OCI-LY7 (cell line): ENCODE measurements at regions not wholly inside any gene's neighbourhood (a gene's known extent, or its start where the extent isn't known, plus 50 kb on each side); places are given as distances from the start of the nearest gene placed in this dataset.

Experiments
- BruUV-seq: library from RNA; stranded (reverse); fragments of 400-500 nt; replicated peaks from 2 replicates; lab custom pipeline; 2021; lab: Mats Ljungman, UMichigan
- CTCF ChIA-PET: fragments of 300-600 bp; sonication (Branson Sonifier 250); formaldehyde crosslinking; loops from one replicate; lab custom pipeline; 2022; ENCODE audit warnings: antibody characterized with exemption; ENCODE audit not compliant: unreplicated experiment; lab: Charles Lee
- POLR2A ChIA-PET: fragments of 300-600 bp; sonication (Branson Sonifier 250); formaldehyde crosslinking; loops from one replicate; lab custom pipeline; 2022; ENCODE audit warnings: antibody characterized with exemption; lab: Charles Lee
- DNase-seq: peaks from one replicate; pipeline ENCODE4 v3.0.0-alpha.2; 2015; ENCODE audit warnings: low spot score
- H2AFZ ChIP-seq: fragments of 200-600 bp; sonication (generic), shearing (Covaris generic); 2 replicates; pipeline ENCODE4 v1.6.1; 2014; ENCODE audit warnings: mild to moderate bottlenecking, antibody characterized with exemption, low read length, moderate library complexity
- H3K27ac ChIP-seq: fragments of 200-600 bp; sonication (generic); 2 replicates; pipeline ENCODE4 v1.5.1; 2014; ENCODE audit warnings: mixed run types, low read depth, mild to moderate bottlenecking, moderate library complexity, low read length, inconsistent platforms; ENCODE audit not compliant: poor library complexity, severe bottlenecking
- H3K36me3 ChIP-seq: fragments of 200-600 bp; sonication (generic); 2 replicates; pipeline ENCODE4 v1.6.1; 2014; ENCODE audit warnings: mild to moderate bottlenecking, antibody characterized with exemption, low read length, moderate library complexity, mixed read lengths; ENCODE audit not compliant: insufficient read depth
- H3K4me1 ChIP-seq: fragments of 200-600 bp; sonication (generic); 2 replicates; pipeline ENCODE4 v1.5.1; 2014; ENCODE audit warnings: mild to moderate bottlenecking, low read length; ENCODE audit not compliant: insufficient read depth, poor library complexity, severe bottlenecking
- H3K4me2 ChIP-seq: fragments of 200-600 bp; sonication (generic); 2 replicates; pipeline ENCODE4 v1.6.1; 2014; ENCODE audit warnings: mild to moderate bottlenecking, low read length
- H3K4me3 ChIP-seq: fragments of 200-600 bp; sonication (generic); 2 replicates; pipeline ENCODE4 v1.5.1; 2014; ENCODE audit warnings: mild to moderate bottlenecking, low read depth, low read length; ENCODE audit not compliant: poor library complexity, severe bottlenecking
- H3K79me2 ChIP-seq: fragments of 200-600 bp; sonication (generic); 2 replicates; pipeline ENCODE4 v1.6.1; 2016; ENCODE audit warnings: low read depth, mild to moderate bottlenecking, low read length, moderate library complexity, mixed read lengths; ENCODE audit not compliant: insufficient read depth
- H3K9me2 ChIP-seq: fragments of 200-600 bp; sonication (generic); 2 replicates; pipeline ENCODE4 v1.6.1; 2016; ENCODE audit warnings: mild to moderate bottlenecking, low read length, mixed read lengths; ENCODE audit not compliant: insufficient read depth
- H3K9me3 ChIP-seq: fragments of 200-600 bp; sonication (generic); 2 replicates; pipeline ENCODE4 v1.6.1; 2014; ENCODE audit warnings: mild to moderate bottlenecking, mixed run types, low read length, mixed read lengths
- H4K20me1 ChIP-seq: fragments of 200-600 bp; sonication (generic); 2 replicates; pipeline ENCODE4 v1.6.1; 2014; ENCODE audit warnings: mild to moderate bottlenecking, antibody characterized with exemption, low read length, moderate library complexity, mixed read lengths; ENCODE audit not compliant: insufficient read depth
- EZH2phosphoT487 ChIP-seq: fragments of 200-600 bp; sonication (generic); IDR thresholded peaks from 2 replicates; pipeline ENCODE4 v1.6.1; 2018; ENCODE audit warnings: low read depth, borderline replicate concordance, mild to moderate bottlenecking, mixed run types, antibody characterized with exemption, low read length, moderate library complexity, mixed read lengths
- intact Hi-C: fragments of 100-400 bp; cut with micrococcal nuclease; formaldehyde crosslinking; loops from one replicate; pipeline ENCODE4 v1.10.0; 2022; ENCODE audit not compliant: unreplicated experiment
- TF ChIP-seq, protein P1 (sequence below): fragments of 200-600 bp; sonication (generic); conservative IDR thresholded peaks from 2 replicates; pipeline ENCODE4 v1.5.1; 2014; ENCODE audit warnings: mild to moderate bottlenecking, antibody characterized with exemption, low read length, moderate library complexity, mixed read lengths

DNA sequence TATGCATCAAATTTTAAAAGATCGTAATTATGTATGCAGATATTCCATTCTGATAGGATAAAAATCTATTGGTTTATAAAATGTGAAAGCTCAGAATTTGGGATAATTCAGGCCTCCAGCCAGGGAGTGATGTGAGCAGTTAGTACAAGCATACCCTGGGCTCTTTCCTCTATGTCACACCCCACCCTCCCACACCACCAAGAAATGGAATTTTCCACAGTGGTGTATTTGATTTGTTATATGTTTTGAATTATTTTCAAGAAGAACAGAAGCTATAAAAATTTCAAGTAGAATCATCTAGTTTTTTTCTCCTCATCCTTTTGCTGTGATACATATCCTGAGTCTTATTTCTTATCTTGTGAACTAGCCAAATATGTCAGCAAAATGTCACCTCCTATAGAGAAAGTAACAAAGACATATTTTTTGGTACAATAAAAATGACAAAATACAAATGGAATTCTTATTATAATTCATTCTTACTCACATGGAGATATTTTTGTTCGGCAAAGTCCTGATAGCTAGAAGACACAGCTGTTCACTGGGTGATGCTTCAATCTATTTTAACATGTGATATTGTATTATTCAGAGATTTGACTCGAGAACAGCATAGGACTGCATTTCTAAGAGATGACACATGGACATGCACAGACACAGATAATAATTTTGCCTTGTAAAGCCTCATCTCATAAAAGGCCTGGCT is 61.2 kb upstream of the FRY start:
- H4K20me1 ChIP-seq: no peaks in the 10 kb centered on the region
- no peak overlapping the region for H2AFZ ChIP-seq
- POLR2A ChIA-PET: no interaction called here
- H3K79me2 ChIP-seq: no peaks in the 10 kb centered on the region
- intact Hi-C loops: no loop called here
- no peak for TF ChIP-seq EZH2phosphoT487
- TF ChIP-seq, protein P1, sequence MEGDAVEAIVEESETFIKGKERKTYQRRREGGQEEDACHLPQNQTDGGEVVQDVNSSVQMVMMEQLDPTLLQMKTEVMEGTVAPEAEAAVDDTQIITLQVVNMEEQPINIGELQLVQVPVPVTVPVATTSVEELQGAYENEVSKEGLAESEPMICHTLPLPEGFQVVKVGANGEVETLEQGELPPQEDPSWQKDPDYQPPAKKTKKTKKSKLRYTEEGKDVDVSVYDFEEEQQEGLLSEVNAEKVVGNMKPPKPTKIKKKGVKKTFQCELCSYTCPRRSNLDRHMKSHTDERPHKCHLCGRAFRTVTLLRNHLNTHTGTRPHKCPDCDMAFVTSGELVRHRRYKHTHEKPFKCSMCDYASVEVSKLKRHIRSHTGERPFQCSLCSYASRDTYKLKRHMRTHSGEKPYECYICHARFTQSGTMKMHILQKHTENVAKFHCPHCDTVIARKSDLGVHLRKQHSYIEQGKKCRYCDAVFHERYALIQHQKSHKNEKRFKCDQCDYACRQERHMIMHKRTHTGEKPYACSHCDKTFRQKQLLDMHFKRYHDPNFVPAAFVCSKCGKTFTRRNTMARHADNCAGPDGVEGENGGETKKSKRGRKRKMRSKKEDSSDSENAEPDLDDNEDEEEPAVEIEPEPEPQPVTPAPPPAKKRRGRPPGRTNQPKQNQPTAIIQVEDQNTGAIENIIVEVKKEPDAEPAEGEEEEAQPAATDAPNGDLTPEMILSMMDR: no peak
- no peak overlapping the region for H3K4me3 ChIP-seq
- H3K36me3 ChIP-seq: no peaks in the 10 kb centered on the region
- H3K27ac ChIP-seq: no peak overlapping the region
- BruUV-seq: no TSS peak
- H3K4me1 ChIP-seq: no peaks in the 10 kb centered on the region
- H3K9me2 ChIP-seq: no peaks in the 10 kb centered on the region
- DNase-seq: no peak
- no peak overlapping the region for H3K4me2 ChIP-seq
- no peaks in the 10 kb centered on the region for H3K9me3 ChIP-seq
- CTCF ChIA-PET: no interaction called here

DNA sequence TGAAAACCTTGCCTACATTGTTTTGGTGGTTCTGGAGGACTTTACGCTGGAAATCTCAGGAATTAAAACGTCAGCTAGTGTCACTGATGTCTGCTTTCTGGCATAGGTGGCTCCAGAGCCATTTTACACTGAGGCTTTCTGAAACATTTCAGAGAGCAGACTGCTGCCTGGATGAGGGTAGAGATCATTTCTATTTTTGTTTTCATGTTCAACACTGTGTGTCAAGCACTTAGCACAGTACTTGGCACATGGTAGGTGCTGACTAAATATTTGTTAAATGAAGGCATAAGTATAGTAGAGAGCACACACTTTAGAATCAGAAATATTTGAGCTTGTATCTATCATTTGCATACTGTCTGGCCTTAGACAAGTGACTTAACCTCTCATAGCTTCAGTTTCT is 59.1 kb upstream of the FRY start:
- no peak overlapping the region for H3K4me2 ChIP-seq
- DNase-seq: no peak
- no peaks in the 10 kb centered on the region for H3K9me3 ChIP-seq
- intact Hi-C loops: no loop called here
- H4K20me1 ChIP-seq: no peaks in the 10 kb centered on the region
- no peak overlapping the region for H3K4me3 ChIP-seq
- no TSS peak for BruUV-seq
- H3K4me1 ChIP-seq: no peaks in the 10 kb centered on the region
- H3K36me3 ChIP-seq: no peaks in the 10 kb centered on the region
- H2AFZ ChIP-seq: no peak overlapping the region
- no peak overlapping the region for H3K27ac ChIP-seq
- TF ChIP-seq, protein P1: no peak
- TF ChIP-seq EZH2phosphoT487: no peak
- POLR2A ChIA-PET: no interaction called here
- CTCF ChIA-PET: no interaction called here
- no peaks in the 10 kb centered on the region for H3K79me2 ChIP-seq
- H3K9me2 ChIP-seq: no peaks in the 10 kb centered on the region

DNA sequence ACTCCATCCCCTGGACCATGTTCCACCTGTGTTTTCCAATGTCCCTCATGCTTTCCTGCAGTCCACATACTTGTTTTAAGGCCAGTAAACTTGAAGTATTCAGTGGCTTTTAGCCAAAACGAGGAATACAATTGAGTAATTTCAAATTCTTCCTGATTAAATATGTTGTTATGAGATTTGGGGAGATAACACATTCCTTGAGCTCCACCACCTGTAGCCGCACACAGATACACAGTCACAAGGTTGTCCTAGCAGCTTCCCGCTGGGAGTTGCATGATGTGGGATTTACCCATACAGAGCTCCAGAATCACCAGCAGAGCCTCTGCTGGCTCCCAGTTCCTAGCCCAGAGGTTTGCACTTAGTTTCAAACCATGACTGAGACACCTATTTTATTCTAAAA is 53.6 kb upstream of the FRY start:
- ChIA-PET CTCF (no interaction called here), POLR2A (no interaction called here)
- Histone ChIP-seq H4K20me1 (no peaks in the 10 kb centered on the region), H3K4me3 (no peak overlapping the region), H3K4me1 (no peaks in the 10 kb centered on the region), H3K9me2 (no peaks in the 10 kb centered on the region), H3K27ac (no peak overlapping the region), H3K4me2 (no peak overlapping the region), H3K9me3 (no peaks in the 10 kb centered on the region), H3K36me3 (no peaks in the 10 kb centered on the region), H3K79me2 (no peaks in the 10 kb centered on the region), H2AFZ (no peak overlapping the region)
- TF ChIP-seq, protein P1: no peak
- no peak for TF ChIP-seq EZH2phosphoT487
- intact Hi-C loops: no loop called here
- no peak for DNase-seq
- BruUV-seq: no TSS peak
